HepG2 (cell line): ENCODE measurements at regions not wholly inside any gene's neighbourhood (a gene's known extent, or its start where the extent isn't known, plus 50 kb on each side); places are given as distances from the start of the nearest gene placed in this dataset.

Source experiments
- ATAC-seq: fragments of 200-7000 bp; cut with Tn5 transposase; 3 replicates; pipeline ENCODE4 v1.9.1; 2020; ENCODE audit warnings: mild to moderate bottlenecking, moderate library complexity
- BruUV-seq: library from RNA; stranded (reverse); fragments of 400-500 nt; replicated peaks from 2 replicates; lab custom pipeline; 2021; lab: Mats Ljungman, UMichigan
- CTCF ChIA-PET: fragments of 300-600 bp; formaldehyde crosslinking; extraction: SDS; loops from one replicate; lab custom pipeline; 2021; ENCODE audit warnings: low total read pairs, inconsistent platforms, low intra/inter-chr PET ratio; lab: Yijun Ruan, JAX
- POLR2A ChIA-PET: fragments of 350-600 bp; sonication (Branson Sonifier 250); formaldehyde crosslinking; loops from one replicate; lab custom pipeline; 2020; ENCODE audit warnings: antibody characterized with exemption, inconsistent platforms; lab: Yijun Ruan, JAX
- DNase-seq: peaks from one replicate; pipeline ENCODE4 v3.0.0-alpha.2; 2015; ENCODE audit warnings: low spot score
- FAIRE-seq: peaks from 3 replicates; lab custom pipeline; 2011; peaks lifted over from hg19 to GRCh38; lab: Jason Lieb, UNC
- H2AFZ ChIP-seq: one replicate; pipeline ENCODE4 v1.6.1; 2011; ENCODE audit warnings: low read length, inconsistent platforms
- H3K27ac ChIP-seq: fragments of 300-600 bp; 3 replicates; pipeline ENCODE4 v1.8.0; 2011; ENCODE audit warnings: mixed run types, mild to moderate bottlenecking, mixed read lengths, low read length, inconsistent platforms; ENCODE audit not compliant: insufficient read depth; ENCODE audit errors: extremely low read length
- H3K27me3 ChIP-seq, 2 experiments: fragments of 200-600 bp in 1 of 2; 2 replicates in 1 of 2; 3 replicates in 1 of 2; pipeline versions ENCODE4 v1.6.0 to v1.8.0; 2011; ENCODE audit warnings: low read length in 2 of 2, mild to moderate bottlenecking in 2 of 2, moderate library complexity in 2 of 2, inconsistent platforms in 1 of 2; ENCODE audit not compliant: insufficient read depth in 2 of 2, control insufficient read depth in 1 of 2
- H3K36me3 ChIP-seq, 2 experiments: fragments of 200-600 bp in 1 of 2; replicated peaks in 1 of 2; 2 replicates in 1 of 2; 3 replicates in 1 of 2; pipeline versions ENCODE4 v1.5.1 to v1.8.0; 2011; ENCODE audit warnings: low read length in 2 of 2, inconsistent platforms in 1 of 2; ENCODE audit not compliant: insufficient read depth in 2 of 2, control insufficient read depth in 1 of 2
- H3K4me1 ChIP-seq: 2 replicates; pipeline ENCODE4 v1.5.1; 2012; ENCODE audit warnings: low read length, inconsistent platforms; ENCODE audit not compliant: insufficient read depth
- H3K4me2 ChIP-seq: 2 replicates; pipeline ENCODE4 v1.6.0; 2011; ENCODE audit warnings: low read depth, low read length, inconsistent platforms
- H3K4me3 ChIP-seq, 3 experiments: fragments of 200-600 bp in 1 of 3; sonication (generic), shearing (Covaris generic) in 1 of 3; replicated peaks in 1 of 3; 2 replicates each; pipeline ENCODE4 v1.5.1; 2011 to 2016; ENCODE audit warnings: low read length in 3 of 3, inconsistent platforms in 2 of 3, low read depth in 2 of 3, mild to moderate bottlenecking in 2 of 3, control low read depth in 1 of 3, mixed read lengths in 1 of 3; ENCODE audit not compliant: insufficient read depth in 1 of 3
- H3K79me2 ChIP-seq: one replicate; pipeline ENCODE4 v1.6.1; 2011; ENCODE audit warnings: low read length, inconsistent platforms; ENCODE audit not compliant: insufficient read depth
- H3K9ac ChIP-seq: 2 replicates; pipeline ENCODE4 v1.6.0; 2011; ENCODE audit warnings: mild to moderate bottlenecking, low read depth, low read length, inconsistent platforms; ENCODE audit not compliant: insufficient read depth
- H3K9me3 ChIP-seq: 2 replicates; pipeline ENCODE4 v1.5.1; 2012; ENCODE audit warnings: mild to moderate bottlenecking, low read length
- H4K20me1 ChIP-seq: 2 replicates; pipeline ENCODE4 v1.6.0; 2011; ENCODE audit warnings: inconsistent platforms, mild to moderate bottlenecking, low read length, moderate library complexity; ENCODE audit not compliant: insufficient read depth
- HIC2 ChIP-seq: sonication (generic); formaldehyde crosslinking; IDR thresholded peaks from 2 replicates; pipeline ENCODE4 v1.9.0; 2022; ENCODE audit warnings: low read depth, missing genetic modification reagents
- HNRNPLL ChIP-seq: fragments of 200-400 bp; formaldehyde crosslinking; IDR thresholded peaks from 2 replicates; pipeline ENCODE4 v1.6.1; 2017; ENCODE audit warnings: mild to moderate bottlenecking, low read depth, low read length; ENCODE audit not compliant: poor library complexity, severe bottlenecking
- KDM6A ChIP-seq: IDR thresholded peaks from 2 replicates; pipeline ENCODE4 v1.6.1; 2016; ENCODE audit warnings: low read depth
- NBN ChIP-seq: fragments of 450-650 bp; conservative IDR thresholded peaks from 2 replicates; pipeline ENCODE4 v1.6.1; 2017
- NR2F1 ChIP-seq, 2 experiments: fragments of 450-650 bp in 1 of 2; formaldehyde crosslinking in 1 of 2; IDR thresholded peaks; 2 replicates each; pipeline versions ENCODE4 v1.5.0 to v1.6.1; 2016 to 2020; ENCODE audit warnings: mild to moderate bottlenecking in 1 of 2, missing compliant biosample characterization in 1 of 2, missing genetic modification reagents in 1 of 2, moderate library complexity in 1 of 2
- PAWR ChIP-seq: sonication (generic); formaldehyde crosslinking; IDR thresholded peaks from 2 replicates; pipeline ENCODE4 v1.4.0; 2020; ENCODE audit warnings: missing genetic modification reagents, mild to moderate bottlenecking, borderline replicate concordance
- SNAI1 ChIP-seq: sonication (generic); formaldehyde crosslinking; IDR thresholded peaks from 2 replicates; pipeline ENCODE4 v1.5.0; 2020; ENCODE audit warnings: mild to moderate bottlenecking, missing genetic modification reagents, borderline replicate concordance
- SUZ12 ChIP-seq: fragments of 150-350 bp; IDR thresholded peaks from 2 replicates; pipeline ENCODE4 v1.6.1; 2014; ENCODE audit warnings: low read depth, low read length
- TGIF2 ChIP-seq: IDR thresholded peaks from 2 replicates; pipeline ENCODE4 v1.6.1; 2016; ENCODE audit warnings: control low read depth, missing compliant biosample characterization
- ZNF124 ChIP-seq: sonication (generic); formaldehyde crosslinking; IDR thresholded peaks from 2 replicates; pipeline ENCODE4 v1.4.0; 2020; ENCODE audit warnings: missing genetic modification reagents
- ZNF143 ChIP-seq: sonication (generic); formaldehyde crosslinking; IDR thresholded peaks from 2 replicates; pipeline ENCODE4 v1.4.0; 2020; ENCODE audit warnings: missing genetic modification reagents
- ZNF180 ChIP-seq: sonication (generic); formaldehyde crosslinking; IDR thresholded peaks from 2 replicates; pipeline ENCODE4 v1.4.0; 2020; ENCODE audit warnings: low read depth, missing genetic modification reagents, borderline replicate concordance
- ZNF264 ChIP-seq: sonication (generic); formaldehyde crosslinking; IDR thresholded peaks from 2 replicates; pipeline ENCODE4 v1.4.0; 2020; ENCODE audit warnings: missing genetic modification reagents
- ZNF274 ChIP-seq: sonication (generic); formaldehyde crosslinking; IDR thresholded peaks from 2 replicates; pipeline ENCODE4 v1.5.1; 2020; ENCODE audit warnings: mild to moderate bottlenecking, missing genetic modification reagents
- ZNF282 ChIP-seq: fragments of 450-650 bp; IDR thresholded peaks from 2 replicates; pipeline ENCODE4 v1.6.1; 2018; ENCODE audit not compliant: partially characterized antibody
- ZNF709 ChIP-seq: sonication (generic); formaldehyde crosslinking; IDR thresholded peaks from 2 replicates; pipeline ENCODE4 v1.5.0; 2020; ENCODE audit warnings: mild to moderate bottlenecking, missing genetic modification reagents
- ZSCAN20 ChIP-seq: sonication (generic); formaldehyde crosslinking; IDR thresholded peaks from 2 replicates; pipeline ENCODE4 v1.4.0; 2020; ENCODE audit warnings: missing genetic modification reagents, mild to moderate bottlenecking, borderline replicate concordance
- WGBS: methylation state at CpG from one replicate; pipeline ENCODE4 v1.1.6; 2017; ENCODE audit warnings: low lambda C conversion rate; 5-methylcytosine and 5-hydroxymethylcytosine counted together
- in situ Hi-C: cut with HindIII; loops from 2 replicates; pipeline ENCODE4 v1.10.0; 2017; ENCODE audit warnings: low pct_unique_long_range_greater_than_20kb; ENCODE audit not compliant: extremely low pct_ligation_motif_present
- intact Hi-C: fragments of 100-400 bp; cut with micrococcal nuclease; formaldehyde crosslinking; loops from one replicate; pipeline ENCODE4 v1.10.0; 2022; ENCODE audit not compliant: unreplicated experiment

- Histone ChIP-seq H2AFZ (no peak overlapping the region), H3K9ac (no peak overlapping the region)
- DNase-seq, result no peak
- POLR2A ChIA-PET, result no interaction called here
- no peak for ATAC-seq
- 10% methylated on average over 4 of the region's 4 CpGs for WGBS
- CTCF ChIA-PET, result no interaction called here
- no peak for TF ChIP-seq ZNF180
- no peak for TF ChIP-seq NBN
- TF ChIP-seq KDM6A (CRISPR knock-in tag), result no peak
- no peak for TF ChIP-seq ZNF274 (CRISPR knock-in tag)
- no peak for TF ChIP-seq ZNF124 (CRISPR knock-in tag)
- TF ChIP-seq ZSCAN20 (CRISPR knock-in tag), result no peak
- TF ChIP-seq, all 625 proteins: peak for 0
- no TSS peak for BruUV-seq
- no peaks in the 10 kb centered on the region for H4K20me1 ChIP-seq
- intact Hi-C loops, result no loop called here
- FAIRE-seq, result no peak
- no peaks in the 10 kb centered on the region for H3K36me3 ChIP-seq
- no peak overlapping the region for H3K4me2 ChIP-seq
- 0 out of 5 replicates have a peak, but pooled peaks cover 0 to 1% of the 10 kb centered on the region in 2 experiments for H3K27me3 ChIP-seq
- no peak overlapping the region for H3K4me3 ChIP-seq
- no peaks in the 10 kb centered on the region for H3K9me3 ChIP-seq
- in situ Hi-C loops, result no loop called here
- H3K79me2 ChIP-seq, result no peaks in the 10 kb centered on the region
- H3K4me1 ChIP-seq, result no peaks in the 10 kb centered on the region
- no peak overlapping the region for H3K27ac ChIP-seq
Observed at GRCh38 chr7:21089653-21090052, 303.0 kb upstream of the SP8 start.

- no peak for ATAC-seq
- ChIA-PET POLR2A (no interaction called here), CTCF (no interaction called here)
- Histone ChIP-seq H3K4me2 (no peak overlapping the region), H3K27me3 (0 out of 5 replicates have a peak, but pooled peaks cover 0 to 1% of the 10 kb centered on the region in 2 experiments), H3K27ac (no peak overlapping the region), H3K79me2 (no peaks in the 10 kb centered on the region), H3K4me1 (no peaks in the 10 kb centered on the region), H3K4me3 (no peak overlapping the region), H2AFZ (no peak overlapping the region), H3K36me3 (no peaks in the 10 kb centered on the region), H4K20me1 (no peaks in the 10 kb centered on the region), H3K9me3 (no peaks in the 10 kb centered on the region), H3K9ac (no peak overlapping the region)
- BruUV-seq, result no TSS peak
- intact Hi-C loops (no loop called here), in situ Hi-C loops (no loop called here)
- WGBS, result 52% methylated on average over 9 of the region's 9 CpGs
- no peak for FAIRE-seq
- DNase-seq, result no peak
- TF ChIP-seq SNAI1 (CRISPR knock-in tag) (no peak), ZNF264 (no peak), HIC2 (CRISPR knock-in tag) (no peak), TGIF2 (no peak), ZNF143 (CRISPR knock-in tag) (no peak), PAWR (CRISPR knock-in tag) (no peak), NR2F1 (CRISPR knock-in tag; IDR thresholded peaks at IDR 0.05) (no peak), SUZ12 (no peak), ZNF709 (no peak), ZNF282 (no peak), HNRNPLL (no peak)
Observed at GRCh38 chr7:21092766-21093702, 306.3 kb upstream of the SP8 start.
